A549 (cell line): ENCODE measurements at regions not wholly inside any gene's neighbourhood (a gene's known extent, or its start where the extent isn't known, plus 50 kb on each side); places are given as distances from the start of the nearest gene placed in this dataset.

Experiments used
- ATAC-seq, 2 experiments: fragments of 200-7000 bp in 1 of 2; fragments of >200 bp in 1 of 2; cut with Nextera tagmentation in 1 of 2; cut with Tn5 transposase in 1 of 2; 3 replicates each; pipeline versions ENCODE4 v1.8.0 to v1.9.1; 2018 to 2020; ENCODE audit warnings: mild to moderate bottlenecking in 1 of 2, moderate library complexity in 1 of 2
- CTCF ChIA-PET: fragments of 300-600 bp; sonication (Branson Sonifier 250); formaldehyde crosslinking; extraction: SDS; loops from one replicate; lab custom pipeline; 2021; ENCODE audit warnings: antibody characterized with exemption, inconsistent platforms; lab: Yijun Ruan, JAX
- POLR2A ChIA-PET: fragments of 350-600 bp; formaldehyde crosslinking; extraction: SDS; loops from one replicate; lab custom pipeline; 2021; ENCODE audit warnings: antibody characterized with exemption, inconsistent platforms; lab: Yijun Ruan, JAX
- DNase-seq, 2 experiments: peaks; one replicate each; pipeline versions ENCODE4 v3.0.0 to v3.0.0-alpha.2; 2011 to 2016; ENCODE audit warnings: low read depth in 1 of 2, low spot score in 1 of 2
- FAIRE-seq: peaks from 2 replicates; lab custom pipeline; 2011; peaks lifted over from hg19 to GRCh38; lab: Jason Lieb, UNC
- H3K27ac ChIP-seq, 2 experiments: fragments of >200 bp; sonication (Bioruptor Twin); formaldehyde crosslinking; 3 replicates each; pipeline ENCODE4 v1.5.1; 2016 to 2017
- H3K4me1 ChIP-seq: fragments of >200 bp; sonication (Bioruptor Twin); formaldehyde crosslinking; 3 replicates; pipeline ENCODE4 v1.6.1; 2016
- H3K4me2 ChIP-seq: fragments of >200 bp; sonication (Bioruptor Twin); formaldehyde crosslinking; 3 replicates; pipeline ENCODE4 v1.6.1; 2016
- H3K4me3 ChIP-seq: fragments of >200 bp; sonication (Bioruptor Twin); formaldehyde crosslinking; 3 replicates; pipeline ENCODE4 v1.5.1; 2016
- H3K9me3 ChIP-seq: fragments of >200 bp; sonication (Bioruptor Twin); formaldehyde crosslinking; 3 replicates; pipeline ENCODE4 v1.6.1; 2016
- CBX2 ChIP-seq: fragments of 200-600 bp; sonication (generic); IDR thresholded peaks from 2 replicates; pipeline ENCODE4 v1.6.1; 2016; ENCODE audit warnings: low read depth, mild to moderate bottlenecking, borderline replicate concordance
- ELK1 ChIP-seq: fragments of 150-350 bp; IDR thresholded peaks from 2 replicates; pipeline ENCODE4 v1.6.1; 2014; ENCODE audit warnings: low read depth, mild to moderate bottlenecking, low read length
- HDAC2 ChIP-seq: fragments of 200-600 bp; sonication (generic); IDR thresholded peaks from 2 replicates; pipeline ENCODE4 v1.6.1; 2016
- HES2 ChIP-seq: fragments of >200 bp; sonication (Bioruptor Twin); formaldehyde crosslinking; IDR thresholded peaks from 2 replicates; pipeline ENCODE4 v1.6.1; 2016
- HMGXB4 ChIP-seq: fragments of 250-450 bp; sonication (Bioruptor Pico); IDR thresholded peaks from 2 replicates; pipeline ENCODE4 v1.5.0; 2021; ENCODE audit warnings: mild to moderate bottlenecking, moderate library complexity, borderline replicate concordance
- JUNB ChIP-seq: fragments of >200 bp; sonication (Bioruptor Twin); formaldehyde crosslinking; IDR thresholded peaks from 2 replicates; pipeline ENCODE4 v1.6.1; 2016
- KDM1A ChIP-seq: fragments of 200-600 bp; sonication (generic); IDR thresholded peaks from 2 replicates; pipeline ENCODE4 v1.6.1; 2016; ENCODE audit warnings: low read depth, mild to moderate bottlenecking
- MYC ChIP-seq: IDR thresholded peaks from 2 replicates; pipeline ENCODE4 v1.6.1; 2012; ENCODE audit warnings: mild to moderate bottlenecking, inconsistent platforms, low read length, improper control_type of control experiment, borderline replicate concordance
- NPAS2 ChIP-seq: fragments of 250-450 bp; sonication (Bioruptor Pico); IDR thresholded peaks from 2 replicates; pipeline ENCODE4 v1.8.0; 2022; ENCODE audit warnings: mild to moderate bottlenecking, moderate library complexity, borderline replicate concordance
- NR3C1 ChIP-seq: fragments of >200 bp; sonication (Bioruptor Twin); formaldehyde crosslinking; IDR thresholded peaks from 3 replicates; pipeline ENCODE4 v1.6.1; 2017
- PHF8 ChIP-seq: fragments of 200-600 bp; sonication (generic); IDR thresholded peaks from 2 replicates; pipeline ENCODE4 v1.6.1; 2016; ENCODE audit warnings: low read depth, mild to moderate bottlenecking, antibody characterized with exemption, moderate library complexity, borderline replicate concordance
- RAD21 ChIP-seq, 2 experiments: fragments of >200 bp in 1 of 2; sonication (Bioruptor Twin) in 1 of 2; formaldehyde crosslinking in 1 of 2; IDR thresholded peaks in 1 of 2; conservative IDR thresholded peaks in 1 of 2; 2 replicates in 1 of 2; 3 replicates in 1 of 2; pipeline ENCODE4 v1.6.1; 2012 to 2018; ENCODE audit warnings: inconsistent platforms in 1 of 2
- RARB ChIP-seq: fragments of 250-450 bp; sonication (Bioruptor Pico); IDR thresholded peaks from 2 replicates; pipeline ENCODE4 v1.8.0; 2021; ENCODE audit warnings: mild to moderate bottlenecking, moderate library complexity
- RCOR1 ChIP-seq: fragments of 150-350 bp; IDR thresholded peaks from 2 replicates; pipeline ENCODE4 v1.6.1; 2014; ENCODE audit warnings: antibody characterized with exemption, low read length, low read depth
- SREBF2 ChIP-seq: fragments of 450-650 bp; IDR thresholded peaks from 2 replicates; pipeline ENCODE4 v1.6.1; 2014; ENCODE audit warnings: mild to moderate bottlenecking, moderate library complexity
- ZNF302 ChIP-seq: fragments of 250-450 bp; sonication (Bioruptor Pico); IDR thresholded peaks from 2 replicates; pipeline ENCODE4 v1.9.0; 2021; ENCODE audit warnings: inconsistent platforms, mild to moderate bottlenecking, moderate library complexity
- WGBS: methylation state at CpG from one replicate; pipeline ENCODE4 v1.1.6; 2017; ENCODE audit errors: missing lambda C conversion rate; 5-methylcytosine and 5-hydroxymethylcytosine counted together

GRCh38 chr3:193778676-193779075 lies 185.7 kb downstream of the OPA1 start:
- Histone ChIP-seq H3K4me3 (no peak overlapping the region), H3K4me2 (no peak overlapping the region), H3K9me3 (no peaks in the 10 kb centered on the region), H3K4me1 (peaks cover 41% of the 10 kb centered on the region), H3K27ac (no peak overlapping the region)
- POLR2A ChIA-PET: no interaction called here
- TF ChIP-seq RCOR1: no peak
- no peak for TF ChIP-seq ELK1
- no peak for TF ChIP-seq HES2
- no peak for TF ChIP-seq NR3C1
- TF ChIP-seq HMGXB4 (CRISPR knock-in tag): no peak
- CTCF ChIA-PET: interaction anchor here (1.7 to 14.7 kb wide), 4 partner anchors 11 to 564 kb away, joined by 3 to 213 read pairs (median 12); no protein-coding TSS in a partner anchor
- 86% methylated on average over 7 of the region's 10 CpGs for WGBS
- FAIRE-seq (no peak), DNase-seq (no peak), ATAC-seq (no peak)

- DNase-seq (no peak), ATAC-seq (no peak), FAIRE-seq (no peak)
- no peak overlapping the region for H3K4me3 ChIP-seq
- POLR2A ChIA-PET: interaction anchor here (1.8 to 2.1 kb wide), 2 partner anchors 357 to 536 kb away, joined by 8 to 30 read pairs; partner anchors contain the start of gene HES1
- CTCF ChIA-PET: interaction anchor here (0.8 to 14.7 kb wide), 23 partner anchors 9 to 563 kb away, joined by 3 to 213 read pairs (median 6); partner anchors contain the start of gene HES1
- WGBS: 74% methylated on average over 6 of the region's 6 CpGs
- TF ChIP-seq PHF8 (no peak), JUNB (no peak), KDM1A (no peak), RARB (CRISPR knock-in tag) (no peak), SREBF2 (no peak), RAD21 (conservative IDR thresholded peaks at IDR 0.05 in 1 of 2, IDR thresholded peaks at IDR 0.05 in 1 of 2) (no peak), ZNF302 (no peak), HDAC2 (no peak), NPAS2 (CRISPR knock-in tag) (no peak)
- no peak overlapping the region for H3K27ac ChIP-seq
- H3K4me2 ChIP-seq: no peak overlapping the region
- H3K4me1 ChIP-seq: peaks cover 44% of the 10 kb centered on the region
- no peaks in the 10 kb centered on the region for H3K9me3 ChIP-seq
Measured at GRCh38 chr3:193779933-193780332, 186.9 kb downstream of the OPA1 start.

GRCh38 chr3:193780397-193780796 lies 187.4 kb downstream of the OPA1 start:
- DNase-seq: no peak
- ChIA-PET CTCF (interaction anchor here (0.6 to 14.7 kb wide), 36 partner anchors 8 to 565 kb away, joined by 3 to 213 read pairs (median 4); partner anchors contain the start of gene HES1), POLR2A (interaction anchor here (0.6 to 2.1 kb wide), 5 partner anchors 290 to 542 kb away, joined by 3 to 30 read pairs (median 4); partner anchors contain the start of gene HES1)
- Histone ChIP-seq H3K9me3 (no peaks in the 10 kb centered on the region), H3K27ac (peak overlapping the region in 1 of 2 experiments; percentile 82; a peak in 4 of 6 replicates), H3K4me3 (no peak overlapping the region), H3K4me1 (peaks cover 44% of the 10 kb centered on the region), H3K4me2 (peak overlapping the region; percentile 43)
- TF ChIP-seq CBX2 (no peak), MYC (no peak), RARB (CRISPR knock-in tag) (no peak)
- ATAC-seq: no peak
- WGBS: 45% methylated on average over 8 of the region's 8 CpGs
- no peak for FAIRE-seq
